Stimulated activated CD8-positive, alpha-beta memory T cell treated with anti-CD3 and anti-CD28 coated beads, Interleukin-4, amount 100 ng/mL, for 4 hours (primary cell): ENCODE measurements at regions not wholly inside any gene's neighbourhood (a gene's known extent, or its start where the extent isn't known, plus 50 kb on each side); places are given as distances from the start of the nearest gene placed in this dataset.

Source experiments
- DNase-seq, 2 donors: peaks; one replicate each; pipeline ENCODE4 v3.0.0-alpha.2; 2020; ENCODE audit warnings: low read depth in 2 of 2, low spot score in 1 of 2

DNA sequence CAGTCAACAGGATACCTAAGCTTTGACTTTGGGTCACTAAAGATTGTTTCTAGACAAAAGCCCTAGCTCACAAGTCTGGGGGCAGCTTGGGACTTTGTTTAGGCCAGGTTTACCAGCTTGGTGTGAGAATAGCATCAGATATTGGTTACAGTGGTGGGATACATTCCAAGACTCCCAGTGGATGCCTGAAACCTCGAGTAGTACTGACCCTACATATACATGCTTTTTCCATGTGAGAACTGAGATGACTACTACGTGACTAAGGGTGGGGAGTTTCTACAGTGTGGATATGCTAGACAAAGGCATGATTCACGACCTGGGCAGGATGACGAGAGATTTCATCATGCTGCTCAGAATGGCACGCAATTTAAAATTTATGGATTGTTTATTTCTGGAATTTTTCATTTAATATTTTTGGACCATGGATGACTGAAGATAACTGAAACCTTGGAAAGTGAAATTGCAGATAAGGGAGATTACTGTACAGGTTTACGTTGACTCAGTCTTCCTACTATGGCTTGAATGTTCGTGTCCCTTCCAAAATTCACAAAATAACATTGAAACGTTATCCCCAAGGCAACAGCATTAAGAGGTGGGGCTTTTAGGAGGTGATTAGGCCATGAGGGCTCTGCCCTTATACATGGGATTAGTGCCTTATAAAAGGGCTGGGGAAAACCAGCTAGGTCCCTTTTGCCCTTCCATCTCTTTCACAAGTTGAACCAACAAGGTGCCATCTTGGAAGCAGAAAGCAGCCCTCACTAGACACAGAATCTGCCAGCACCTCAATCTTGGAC lies 50.2 kb upstream of the CTAGE1 start:
- DNase-seq: no peak

DNA sequence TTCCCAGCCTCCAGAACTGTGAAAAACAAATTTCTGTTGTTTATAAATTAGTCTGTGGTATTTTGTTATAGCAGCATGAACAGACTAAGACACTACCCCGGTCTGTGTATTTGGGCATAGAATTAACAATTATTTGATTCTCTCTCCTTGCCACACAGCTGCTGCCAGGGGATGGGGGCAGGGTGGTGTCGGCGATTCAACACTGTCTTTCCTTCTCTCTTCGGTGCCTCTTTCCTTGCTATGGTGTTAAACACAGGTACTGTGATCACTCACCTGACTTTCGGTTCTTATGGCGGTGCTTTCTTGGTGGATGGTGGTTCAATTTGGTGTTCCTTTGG lies 50.8 kb upstream of the CTAGE1 start:
- no peak for DNase-seq

DNA sequence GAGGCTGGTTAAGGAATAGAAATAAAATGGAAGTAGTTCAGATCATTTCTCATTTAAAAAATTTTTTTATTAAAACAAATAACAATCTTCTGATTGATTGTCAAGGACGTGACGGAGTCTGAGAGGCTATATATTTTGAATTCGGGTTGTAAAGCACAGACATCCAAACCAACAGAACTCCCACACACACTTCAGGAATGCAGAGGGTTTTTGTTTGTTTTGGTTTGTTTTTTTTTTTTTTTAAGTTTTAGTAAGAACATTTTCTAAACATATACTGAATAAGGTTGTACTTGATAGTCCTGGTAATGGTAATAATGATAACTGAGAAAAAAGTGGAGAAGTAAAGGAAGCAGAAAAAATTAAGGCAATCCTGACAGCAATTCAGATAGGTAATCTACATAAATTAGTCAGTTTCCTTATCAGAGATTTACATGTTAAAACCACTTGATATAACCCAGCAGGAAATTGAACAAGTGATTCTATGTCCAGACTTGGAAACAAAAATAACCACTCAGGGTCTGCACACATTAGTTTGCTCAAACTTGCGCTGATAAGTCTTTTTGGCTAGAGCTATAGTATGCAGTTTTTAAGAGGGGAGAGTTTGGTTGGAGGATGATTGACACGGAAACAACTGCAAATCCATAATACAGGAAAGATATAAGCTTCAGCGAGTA lies 51.5 kb upstream of the CTAGE1 start:
- DNase-seq: no peak

DNA sequence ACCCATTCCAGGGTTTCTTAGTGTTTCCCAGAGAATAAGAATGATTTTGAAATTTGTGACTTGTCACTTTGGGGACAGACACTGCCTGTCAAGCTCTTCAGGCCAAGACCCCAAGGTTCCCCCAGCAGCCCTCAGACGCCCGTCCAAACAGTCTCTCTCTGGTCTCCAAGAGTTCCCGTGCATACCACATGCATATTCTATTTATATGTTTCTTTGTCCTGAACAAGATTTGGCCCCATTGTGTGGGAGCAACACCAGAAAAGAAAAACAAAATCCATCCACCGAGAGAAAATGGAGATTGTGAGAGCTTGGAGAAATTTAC lies 52.2 kb upstream of the CTAGE1 start:
- no peak for DNase-seq

DNA sequence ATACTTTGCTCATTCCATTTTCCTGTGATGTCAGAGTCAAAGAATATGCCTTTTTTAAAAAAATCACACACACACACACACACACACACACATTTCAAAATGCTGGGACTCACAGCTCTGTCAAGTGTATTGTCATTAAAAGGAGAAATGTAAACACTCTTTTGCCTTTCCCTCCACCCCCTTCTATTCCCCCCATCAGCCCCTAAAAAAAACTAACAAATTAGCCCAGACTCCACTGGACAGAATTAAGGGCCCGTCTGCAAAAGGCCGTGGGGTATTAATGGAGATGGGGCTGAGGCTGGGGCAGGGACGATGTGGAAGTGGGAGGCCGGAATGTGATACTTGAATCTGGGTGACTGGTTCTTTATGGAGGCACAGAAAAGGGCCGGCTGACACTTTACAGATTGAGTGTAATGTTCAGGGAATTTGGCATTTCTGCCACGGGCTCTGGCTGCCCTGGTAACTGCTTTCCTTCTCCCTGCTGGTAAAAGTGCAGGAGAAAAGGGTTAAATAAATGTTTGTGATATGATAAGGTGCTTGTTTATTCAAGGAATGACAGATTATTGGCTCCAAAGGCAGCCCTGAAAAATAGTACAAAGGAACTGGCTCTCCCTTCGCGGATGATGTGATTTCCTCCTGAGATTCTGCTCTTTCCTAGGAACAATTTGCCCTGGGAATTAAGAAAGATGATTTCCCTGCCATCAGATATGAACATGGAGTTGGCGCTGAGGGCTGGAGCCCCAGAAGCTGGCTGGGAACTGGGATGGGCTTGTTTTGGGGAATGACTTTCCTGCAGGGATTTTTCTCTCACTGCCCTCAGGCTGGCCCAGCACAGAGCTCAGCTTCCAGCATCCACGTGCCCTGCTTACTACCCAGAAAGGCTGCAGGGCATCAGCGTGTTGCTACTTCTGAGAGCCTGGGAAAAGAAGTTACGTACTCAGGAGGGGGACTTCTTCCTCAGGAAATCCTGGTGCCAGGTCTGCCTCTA lies 52.8 kb upstream of the CTAGE1 start:
- DNase-seq: no peak

DNA sequence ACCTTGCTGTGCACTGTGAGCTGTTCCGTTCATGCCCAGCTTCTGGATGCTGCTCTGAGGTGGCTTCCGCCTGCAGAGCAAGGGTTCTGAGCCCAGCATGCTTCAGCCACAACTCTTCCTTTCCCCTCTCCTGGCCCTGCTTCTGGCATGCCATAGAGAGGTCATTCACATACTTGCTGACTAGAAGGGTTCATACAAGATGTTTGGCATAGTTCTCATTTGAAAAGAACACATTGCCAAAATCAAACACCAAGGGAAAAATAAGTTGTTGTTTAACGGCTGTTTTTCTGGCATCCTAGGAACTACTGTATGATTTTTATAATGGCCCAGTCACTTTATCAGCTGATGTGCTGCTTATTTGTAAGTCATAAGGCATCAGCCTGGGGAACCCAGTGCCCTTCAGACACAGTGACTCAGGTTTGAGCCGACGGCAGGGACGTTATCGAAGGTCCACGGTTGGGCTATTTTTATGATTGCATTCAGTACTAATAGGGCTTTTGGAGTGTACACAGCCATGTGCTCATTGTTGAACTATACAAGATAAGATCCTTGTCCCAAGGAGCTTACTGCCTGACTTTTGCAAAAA lies 53.9 kb upstream of the CTAGE1 start:
- DNase-seq: no peak

DNA sequence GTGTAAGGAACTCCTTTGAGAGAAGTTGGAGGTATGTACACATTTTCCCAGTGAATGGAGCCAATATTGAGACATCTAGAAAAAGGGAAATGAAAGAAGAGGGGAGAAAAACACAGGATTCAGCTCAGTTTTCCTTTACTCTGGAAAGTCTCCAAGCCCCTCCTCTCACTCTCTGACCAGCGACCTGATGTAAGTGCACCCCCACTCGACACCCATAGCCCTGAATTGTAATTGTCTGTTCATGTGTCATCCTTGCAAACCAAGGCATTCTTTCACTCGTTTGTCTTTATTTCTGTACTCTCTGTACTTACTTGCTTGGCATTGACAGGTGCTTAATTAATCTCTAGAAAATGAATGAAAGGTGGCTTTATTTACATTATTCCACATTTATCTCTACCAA lies 55.7 kb upstream of the CTAGE1 start:
- no peak for DNase-seq

DNA sequence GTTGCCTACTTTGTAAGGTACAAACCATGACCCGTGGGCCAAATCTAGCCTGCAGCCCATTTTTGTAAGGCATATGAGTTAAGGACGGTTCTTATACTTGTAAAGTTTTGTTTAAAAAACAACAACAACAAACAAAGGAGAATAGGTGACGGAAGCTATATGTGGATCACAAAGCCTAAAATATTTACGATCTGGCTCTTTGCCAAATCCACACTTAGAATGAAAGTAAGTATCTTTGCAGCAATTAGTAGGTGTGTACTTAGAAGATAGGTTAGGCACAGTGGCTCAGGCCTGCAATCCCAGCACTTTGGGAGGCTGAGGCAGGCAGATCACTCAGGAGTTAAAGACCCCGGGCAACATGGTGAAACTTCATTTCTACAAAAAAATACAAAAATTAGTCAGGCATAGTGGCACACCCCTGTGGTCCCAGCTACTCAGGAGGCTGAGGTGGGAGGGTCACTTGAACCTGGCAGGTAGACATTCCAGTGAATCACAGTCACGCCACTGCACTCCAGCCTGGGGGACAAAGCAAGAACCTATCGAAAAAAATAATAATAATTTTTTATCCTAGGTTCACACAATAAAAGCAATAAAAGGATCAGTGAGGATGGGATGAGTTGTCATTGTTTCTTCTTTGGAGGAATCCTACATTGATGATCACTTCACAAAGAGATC lies 57.8 kb upstream of the CTAGE1 start:
- DNase-seq: no peak

DNA sequence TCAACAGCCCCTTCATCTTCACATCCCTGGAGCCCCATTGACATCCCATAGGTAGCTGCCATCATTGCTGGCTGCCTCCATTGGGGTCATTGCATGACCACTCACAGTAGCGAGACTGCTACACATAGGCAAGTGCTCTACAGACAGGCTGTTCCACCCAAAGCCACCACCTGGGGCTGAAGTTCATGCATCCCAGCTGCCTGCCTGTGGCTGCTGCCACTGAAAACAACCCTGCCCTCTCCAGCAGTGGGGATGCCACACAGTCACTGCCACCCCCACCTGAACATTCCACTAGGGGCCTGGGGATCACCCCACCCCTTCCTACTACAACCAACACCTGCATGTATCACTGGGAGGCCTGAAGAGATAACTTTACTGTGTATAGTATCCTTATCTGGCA lies 59.5 kb upstream of the CTAGE1 start:
- DNase-seq: no peak

DNA sequence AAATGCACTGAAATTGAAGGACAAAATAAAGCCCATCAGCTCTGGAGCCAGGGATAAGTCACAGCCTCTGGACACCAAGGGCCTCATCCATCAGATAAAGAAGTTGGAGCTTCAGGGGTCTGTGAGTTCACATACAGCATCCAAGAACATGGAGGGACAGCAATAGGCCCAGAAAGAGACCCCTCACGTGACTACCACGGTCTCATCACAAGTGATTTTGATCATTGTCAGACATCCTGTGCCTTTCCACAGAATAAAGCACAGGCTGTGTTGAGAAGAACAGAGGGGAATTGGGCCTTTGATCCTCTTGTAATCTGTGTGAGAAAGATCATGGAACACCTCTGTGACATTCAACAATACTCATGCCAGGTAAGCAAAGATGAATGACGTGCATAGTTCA lies 65.2 kb upstream of the CTAGE1 start:
- no peak for DNase-seq

DNA sequence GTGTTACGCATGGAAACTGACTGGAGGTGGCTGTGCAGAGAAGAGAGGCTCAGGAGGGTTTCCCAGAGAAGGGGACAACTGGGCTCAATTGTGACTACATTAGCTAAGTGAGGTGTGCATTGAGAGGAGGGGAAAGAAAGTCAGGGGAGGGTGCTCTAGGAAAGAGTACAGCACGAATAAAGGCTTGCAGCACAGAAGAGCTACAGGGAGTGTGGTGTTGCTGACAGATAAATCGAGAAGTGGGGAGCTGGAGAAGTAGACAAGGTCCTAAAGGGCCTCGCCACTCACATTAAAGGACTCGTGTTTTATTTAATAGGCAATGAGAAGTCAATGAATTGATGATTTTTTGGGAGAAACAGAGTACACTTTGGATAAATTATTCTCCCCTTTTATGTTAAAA lies 65.7 kb upstream of the CTAGE1 start:
- no peak for DNase-seq

DNA sequence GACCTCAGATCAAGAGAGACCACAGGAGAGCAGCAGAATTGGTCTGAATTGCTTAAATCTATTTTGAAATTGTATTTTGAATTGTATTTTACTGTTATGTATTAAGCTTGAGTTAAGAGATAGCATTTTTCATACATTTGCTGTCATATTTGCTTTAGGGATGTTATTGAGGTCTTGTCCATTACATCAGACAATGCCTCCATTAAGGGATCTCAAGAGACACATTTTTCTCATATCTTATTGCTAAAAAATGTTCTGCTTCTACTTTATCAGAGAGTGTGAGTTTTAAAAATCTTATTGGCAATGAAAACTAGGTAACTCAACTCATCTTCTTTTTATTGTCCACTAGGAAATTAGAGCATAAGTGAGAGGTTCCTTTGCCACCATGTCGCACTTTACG lies 66.8 kb upstream of the CTAGE1 start:
- no peak for DNase-seq

DNA sequence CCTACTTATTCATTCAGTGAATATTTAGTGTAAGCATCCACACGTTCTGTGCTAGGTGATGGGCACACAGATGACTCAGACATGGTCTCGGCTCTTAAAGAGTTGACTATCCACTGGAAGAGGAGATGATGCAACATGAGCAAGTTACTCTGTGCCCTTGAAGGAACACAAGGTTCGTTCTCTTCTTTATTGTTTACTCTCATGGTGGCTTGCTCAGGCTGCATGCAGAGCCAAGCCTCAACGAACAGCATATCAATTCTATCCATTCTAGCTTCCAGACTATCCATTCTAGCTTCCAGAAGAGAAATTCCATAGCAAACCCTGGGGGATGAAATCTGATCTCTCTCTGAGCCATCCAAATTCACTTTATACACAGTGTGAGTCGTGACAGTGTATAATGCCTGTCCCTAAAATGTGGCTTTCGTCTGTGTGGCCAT lies 68.1 kb upstream of the CTAGE1 start:
- no peak for DNase-seq

DNA sequence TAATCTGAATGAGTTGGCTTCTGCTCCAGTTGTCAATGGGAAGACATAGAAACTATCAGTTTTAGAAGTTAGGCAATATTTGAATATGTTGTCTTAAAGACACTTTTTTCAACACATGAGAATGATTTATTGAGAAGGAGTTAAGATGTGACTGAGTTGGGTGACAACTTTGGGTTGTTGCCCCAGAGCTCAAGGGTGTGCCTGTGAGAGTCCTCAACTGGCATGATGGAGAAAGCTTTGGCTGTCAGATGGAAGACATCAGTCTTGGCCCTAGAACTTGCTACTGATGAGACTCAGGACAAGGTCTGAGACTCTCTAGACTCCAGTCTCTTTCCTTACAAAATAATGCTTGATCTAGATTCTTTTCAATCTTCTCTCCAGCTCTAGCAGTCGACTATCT lies 69.0 kb upstream of the CTAGE1 start:
- no peak for DNase-seq

DNA sequence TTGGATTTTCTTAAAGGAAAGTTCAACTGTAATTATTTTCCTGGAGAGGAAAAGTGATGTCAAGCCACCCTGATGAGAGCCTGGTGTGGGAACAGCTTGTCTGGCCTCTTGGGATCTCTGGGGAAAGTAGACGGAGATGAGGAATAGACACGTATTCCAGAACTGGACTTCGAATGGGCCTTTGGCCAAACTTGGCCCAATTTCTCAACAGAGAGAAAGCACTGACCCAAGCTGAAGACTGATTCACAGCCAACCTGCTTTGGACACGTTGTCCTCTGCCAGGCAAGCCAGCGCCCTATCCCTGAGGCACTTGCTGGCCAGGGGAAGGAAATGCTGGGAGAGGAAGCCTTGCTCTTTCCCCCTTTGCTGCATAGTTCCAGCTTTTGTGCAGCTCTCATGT lies 70.8 kb upstream of the CTAGE1 start:
- no peak for DNase-seq

DNA sequence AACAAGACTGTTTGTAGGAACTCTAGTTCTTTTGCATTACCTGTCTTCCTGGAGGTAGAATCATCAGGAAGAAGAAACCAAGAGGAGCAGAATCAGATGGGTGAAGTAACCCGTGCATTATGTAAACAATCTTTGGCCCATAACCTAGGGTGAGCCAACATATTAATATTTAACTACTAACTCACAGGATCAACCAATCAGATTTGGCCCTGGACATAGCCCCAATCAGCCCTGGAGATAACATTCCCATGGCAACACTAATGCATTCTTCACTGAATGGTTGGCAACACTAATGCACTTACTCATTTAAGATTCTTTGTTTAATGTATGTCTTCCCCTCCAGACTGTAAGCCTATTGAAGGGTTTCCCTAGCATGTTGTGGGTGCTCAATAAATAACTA lies 72.0 kb upstream of the CTAGE1 start:
- no peak for DNase-seq

DNA sequence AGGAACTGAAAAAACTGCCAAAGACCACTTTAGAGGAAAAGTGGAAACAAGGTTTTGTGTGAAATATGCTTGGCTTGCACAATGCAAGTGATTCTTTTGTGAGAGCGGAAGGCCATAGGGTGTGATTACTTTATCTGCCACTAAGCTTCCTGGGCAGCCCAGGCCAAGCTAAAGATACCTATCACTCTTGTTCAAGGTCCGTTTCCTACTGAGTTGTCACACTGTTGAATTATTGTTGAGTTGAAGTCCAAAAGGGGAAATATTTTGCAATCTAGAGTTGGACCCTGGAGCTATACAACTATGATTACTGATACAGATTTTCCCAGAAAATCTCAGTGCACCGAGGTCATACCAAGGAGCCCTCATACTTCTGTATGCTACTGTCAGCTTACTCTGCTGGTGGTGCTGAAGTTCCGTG lies 72.7 kb upstream of the CTAGE1 start:
- no peak for DNase-seq

DNA sequence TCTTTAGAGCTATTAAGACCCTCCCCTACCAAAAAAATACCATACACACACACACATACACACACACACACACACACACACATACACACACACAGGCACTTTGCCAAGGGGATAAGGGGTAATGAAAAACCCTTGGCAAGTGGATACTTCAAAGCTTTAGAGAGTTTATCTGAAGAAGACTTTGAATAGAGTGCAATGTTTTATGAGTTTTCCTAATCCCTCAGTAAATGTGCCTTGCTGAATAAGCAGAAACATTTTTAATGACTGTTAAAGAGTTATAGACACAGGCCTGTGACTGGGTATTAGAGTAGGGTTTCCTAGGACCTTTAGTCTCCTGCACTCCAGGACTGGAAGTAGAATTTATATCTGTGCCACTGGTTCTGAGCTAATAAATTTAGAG lies 75.5 kb upstream of the CTAGE1 start:
- DNase-seq: no peak

DNA sequence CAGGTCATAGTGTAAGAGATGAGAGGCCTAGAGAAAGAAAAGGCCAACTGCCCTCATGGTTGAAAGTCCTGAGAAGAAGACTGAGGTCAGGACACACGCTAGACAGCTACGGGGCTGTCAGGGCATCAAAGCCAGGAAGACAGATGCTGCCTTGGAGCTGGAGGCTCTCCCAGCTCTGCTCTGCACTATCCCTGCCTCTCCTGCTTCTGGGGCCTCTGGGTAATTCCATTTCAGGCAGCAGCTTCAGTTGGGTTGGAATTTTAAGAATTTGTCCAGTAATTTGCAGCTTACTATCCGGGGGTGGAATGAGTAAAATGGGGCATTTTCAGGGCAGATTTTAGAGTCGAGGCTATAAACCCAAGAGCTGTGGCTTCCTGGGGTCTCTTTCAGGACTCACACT lies 76.2 kb upstream of the CTAGE1 start:
- DNase-seq: no peak

DNA sequence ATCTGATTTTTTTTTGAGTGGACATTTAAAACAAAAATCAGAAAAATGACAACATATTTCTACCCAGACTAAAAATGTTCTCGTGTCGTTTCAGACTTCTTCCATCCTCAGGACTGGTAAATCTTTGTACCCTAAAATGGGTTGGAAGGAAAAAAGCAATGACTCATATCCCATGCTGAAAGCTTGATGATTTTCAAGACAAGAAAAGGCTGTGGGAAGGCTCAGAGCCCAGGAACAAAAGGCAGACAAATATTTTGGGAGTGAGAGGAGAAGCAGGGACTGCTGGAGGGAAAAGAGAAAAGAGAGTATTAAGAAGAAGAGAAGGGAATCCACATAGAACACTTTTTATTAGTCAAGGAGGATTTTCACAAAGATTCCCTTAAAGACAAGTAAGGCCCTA lies 77.1 kb upstream of the CTAGE1 start:
- no peak for DNase-seq

DNA sequence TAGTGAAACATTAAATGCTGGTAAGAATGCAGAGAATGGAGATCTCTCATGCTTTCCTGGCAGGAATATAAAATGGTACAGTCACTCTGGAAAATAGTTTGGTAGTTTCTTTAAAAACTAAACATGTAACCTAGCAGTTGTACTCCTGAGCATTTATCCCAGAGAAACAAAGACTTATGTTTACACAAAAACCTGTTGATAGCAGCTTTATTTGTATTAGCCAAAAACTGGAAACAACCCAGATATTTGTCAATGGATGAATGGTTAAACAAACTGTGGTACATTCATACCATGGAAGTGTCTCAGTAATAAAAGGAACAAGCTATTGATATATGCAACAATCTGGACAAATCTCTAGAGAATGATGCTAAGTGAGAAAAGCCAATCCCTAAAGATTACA lies 81.7 kb upstream of the CTAGE1 start:
- DNase-seq: no peak
